ENCODE measurements at regions not wholly inside any gene's neighbourhood (a gene's known extent, or its start where the extent isn't known, plus 50 kb on each side); places are given as distances from the start of the nearest gene placed in this dataset.

DNA sequence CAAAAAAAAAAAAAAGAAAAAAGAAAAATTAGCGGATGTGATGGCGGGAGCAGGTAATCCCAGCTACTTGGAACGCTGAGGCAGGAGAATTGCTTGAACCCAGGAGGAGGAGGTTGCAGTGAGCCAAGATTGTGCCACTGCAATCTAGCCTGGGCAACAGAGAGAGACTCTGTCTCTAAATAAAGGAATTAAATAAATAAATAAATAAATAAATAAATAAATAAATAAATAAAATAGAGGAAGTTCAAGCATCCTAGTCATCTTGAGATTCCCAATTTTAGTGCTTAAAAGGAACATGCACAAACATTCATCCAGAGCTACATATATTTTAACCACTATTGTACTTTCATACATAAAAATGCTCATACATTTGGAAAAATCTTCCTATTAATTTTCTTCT, 61.2 kb upstream of the GABRA1 start:
- H3K4me1 Mint-ChIP-seq, result peaks cover 15% of the 10 kb centered on the region
- Histone ChIP-seq H3K4me1 (ENCODE audit: insufficient read depth) (peaks cover under 1% of the 10 kb centered on the region; the same call in 1 of the 2 replicates), H3K9me2 (ENCODE audit: insufficient read depth) (no peaks in the 10 kb centered on the region), H3K4me2 (no peak overlapping the region), H3K4me3 (no peak overlapping the region), H3K79me2 (replicated peaks; ENCODE audit: insufficient read depth) (no peaks in the 10 kb centered on the region), H3K36me3 (ENCODE audit: insufficient read depth) (no peaks in the 10 kb centered on the region), H3K27me3 (ENCODE audit: insufficient read depth) (no peaks in the 10 kb centered on the region), H2AFZ (no peak overlapping the region), H3F3A (replicated peaks; ENCODE audit: low read depth) (no peaks in the 10 kb centered on the region), H4K20me1 (replicated peaks; ENCODE audit: insufficient read depth) (no peaks in the 10 kb centered on the region), H3K27ac (ENCODE audit: low read depth) (no peak overlapping the region)
- H3K27ac Mint-ChIP-seq, result no peak overlapping the region
- H3K27me3 Mint-ChIP-seq (ENCODE audit: insufficient read depth, low read depth, poor library complexity), result no peaks in the 10 kb centered on the region
- TF ChIP-seq ZNF331 (CRISPR knock-in tag; IDR thresholded peaks at IDR 0.05; ENCODE audit: low read depth), result no peak
- TF ChIP-seq ZNF114 (CRISPR knock-in tag; IDR thresholded peaks at IDR 0.05), result no peak
- TF ChIP-seq NANOG (IDR thresholded peaks at IDR 0.05; ENCODE audit: borderline replicate concordance), result no peak
- no peak for TF ChIP-seq CREB1 (CRISPR knock-in tag; IDR thresholded peaks at IDR 0.05; ENCODE audit: low read depth)
- TF ChIP-seq ETS1 (IDR thresholded peaks at IDR 0.05), result no peak
- no peak for TF ChIP-seq STAT1 (IDR thresholded peaks at IDR 0.05; ENCODE audit: unreplicated experiment)
- no peak for TF ChIP-seq REST (IDR thresholded peaks at IDR 0.05; ENCODE audit: unreplicated experiment)
- TF ChIP-seq ZNF462 (CRISPR knock-in tag; IDR thresholded peaks at IDR 0.05), result no peak
- ATAC-seq (no peak), DNase-seq (ENCODE audit: low spot score) (no peak)
- H3K9me3 Mint-ChIP-seq, result no peaks in the 10 kb centered on the region; the same call in 2 of the 3 replicates
- no peaks in the 10 kb centered on the region for H3K36me3 Mint-ChIP-seq (ENCODE audit: low read depth)
- H3K4me3 Mint-ChIP-seq, result no peak overlapping the region

All from GM23338 (cell line).